CD14-positive monocyte (primary cell): ENCODE measurements at regions not wholly inside any gene's neighbourhood (a gene's known extent, or its start where the extent isn't known, plus 50 kb on each side); places are given as distances from the start of the nearest gene placed in this dataset.

ENCODE experiments used
- DNase-seq, 3 donors: peaks; one replicate each; pipeline ENCODE4 v3.0.0-alpha.2; 2011 to 2022
- H2AFZ ChIP-seq: 2 replicates; pipeline ENCODE4 v1.6.0; 2012; ENCODE audit warnings: mild to moderate bottlenecking, low read depth, low read length, inconsistent platforms; ENCODE audit not compliant: insufficient read depth, poor library complexity, severe bottlenecking
- H3K27ac ChIP-seq, 2 donors: 1 replicate in 1 of 2; 2 replicates in 1 of 2; pipeline ENCODE4 v1.5.1; 2012 to 2013; ENCODE audit warnings: low read length in 2 of 2, control low read depth in 1 of 2, inconsistent platforms in 1 of 2, low read depth in 1 of 2, mild to moderate bottlenecking in 1 of 2
- H3K27me3 ChIP-seq, 2 donors: one replicate each; pipeline versions ENCODE4 v1.6.0 to v1.6.1; 2011 to 2013; ENCODE audit warnings: low read length in 2 of 2; ENCODE audit not compliant: control insufficient read depth in 2 of 2, insufficient read depth in 2 of 2
- H3K36me3 ChIP-seq, 2 donors: replicated peaks in 1 of 2; 1 replicate in 1 of 2; 2 replicates in 1 of 2; pipeline versions ENCODE4 v1.5.1 to v1.6.1; 2012 to 2013; ENCODE audit warnings: low read length in 2 of 2, control low read depth in 1 of 2, inconsistent platforms in 1 of 2, mild to moderate bottlenecking in 1 of 2; ENCODE audit not compliant: insufficient read depth in 2 of 2, control insufficient read depth in 1 of 2
- H3K4me1 ChIP-seq, 2 donors: 1 replicate in 1 of 2; 2 replicates in 1 of 2; pipeline versions ENCODE4 v1.5.1 to v1.6.1; 2012 to 2013; ENCODE audit warnings: low read length in 2 of 2, control low read depth in 1 of 2, inconsistent platforms in 1 of 2, mild to moderate bottlenecking in 1 of 2, moderate library complexity in 1 of 2; ENCODE audit not compliant: insufficient read depth in 2 of 2, control insufficient read depth in 1 of 2
- H3K4me2 ChIP-seq: replicated peaks from 2 replicates; pipeline ENCODE3; 2012; ENCODE audit warnings: low read length, moderate library complexity, mild to moderate bottlenecking; ENCODE audit not compliant: poor library complexity, severe bottlenecking; ENCODE audit errors: extremely low read depth
- H3K4me3 ChIP-seq, 3 experiments: fragments of 200-600 bp in 1 of 3; sonication (generic) in 1 of 3; replicated peaks in 1 of 3; 1 replicate in 2 of 3; 2 replicates in 1 of 3; pipeline ENCODE4 v1.5.1; 2011 to 2013; ENCODE audit warnings: low read length in 3 of 3, mild to moderate bottlenecking in 3 of 3, control low read depth in 2 of 3, low read depth in 2 of 3, inconsistent platforms in 1 of 3, moderate library complexity in 1 of 3
- H3K79me2 ChIP-seq: 2 replicates; pipeline ENCODE4 v1.6.0; 2012; ENCODE audit warnings: mild to moderate bottlenecking, control low read depth, inconsistent platforms, low read length, moderate library complexity; ENCODE audit not compliant: insufficient read depth
- H3K9ac ChIP-seq: 2 replicates; pipeline ENCODE4 v1.6.0; 2017; ENCODE audit warnings: low read length, mild to moderate bottlenecking; ENCODE audit not compliant: insufficient read depth, poor library complexity, severe bottlenecking
- H3K9me3 ChIP-seq, 2 donors: replicated peaks in 1 of 2; 1 replicate in 1 of 2; 2 replicates in 1 of 2; pipeline versions ENCODE4 v1.5.1 to v1.6.1; 2012 to 2013; ENCODE audit warnings: low read length in 2 of 2, control low read depth in 1 of 2; ENCODE audit not compliant: control insufficient read depth in 1 of 2, insufficient read depth in 1 of 2
- H4K20me1 ChIP-seq: 2 replicates; pipeline ENCODE4 v1.6.0; 2012; ENCODE audit warnings: mild to moderate bottlenecking, low read length, control low read depth, moderate library complexity; ENCODE audit not compliant: insufficient read depth
- H3K27ac Mint-ChIP-seq, 7 donors: one replicate each; pipeline ENCODE4 v1.8.0; 2020; ENCODE audit warnings: mild to moderate bottlenecking in 7 of 7, mixed read lengths in 7 of 7, moderate library complexity in 6 of 7, inconsistent platforms in 2 of 7
- H3K27me3 Mint-ChIP-seq, 3 donors: one replicate each; pipeline ENCODE4 v1.8.0; 2021 to 2022; ENCODE audit warnings: low read depth in 3 of 3, mild to moderate bottlenecking in 3 of 3, mixed read lengths in 3 of 3, moderate library complexity in 3 of 3, inconsistent platforms in 1 of 3
- H3K36me3 Mint-ChIP-seq, 2 donors: one replicate each; pipeline ENCODE4 v1.8.0; 2020; ENCODE audit warnings: mixed read lengths in 2 of 2, inconsistent platforms in 1 of 2, mild to moderate bottlenecking in 1 of 2
- H3K4me1 Mint-ChIP-seq: one replicate; pipeline ENCODE4 v1.8.0; 2020; ENCODE audit warnings: mild to moderate bottlenecking, mixed read lengths
- H3K4me3 Mint-ChIP-seq, 2 donors: one replicate each; pipeline ENCODE4 v1.8.0; 2020; ENCODE audit warnings: mild to moderate bottlenecking in 2 of 2, mixed read lengths in 2 of 2, moderate library complexity in 1 of 2
- H3K9me3 Mint-ChIP-seq, 7 donors: one replicate each; pipeline ENCODE4 v1.8.0; 2020 to 2022; ENCODE audit warnings: mixed read lengths in 7 of 7, mild to moderate bottlenecking in 6 of 7, moderate library complexity in 6 of 7, inconsistent platforms in 2 of 7
- CTCF ChIP-seq: fragments of 200-600 bp; IDR thresholded peaks from one replicate; pipeline ENCODE4 v1.8.0; 2022; ENCODE audit warnings: antibody characterized with exemption, mild to moderate bottlenecking
- WGBS: methylation state at CpG from one replicate; pipeline ENCODE4 v1.1.5; 2013; ENCODE audit warnings: missing lambda C conversion rate; ENCODE audit not compliant: insufficient coverage; 5-methylcytosine and 5-hydroxymethylcytosine counted together
- intact Hi-C, 2 donors: fragments of 100-400 bp; cut with micrococcal nuclease; formaldehyde crosslinking; loops; one replicate each; pipeline versions ENCODE4 v1.15.0 to v1.15.1; 2023

GRCh38 chr5:2158767-2159166 lies 276.0 kb upstream of the IRX4 start:
- 81% methylated on average over 8 of the region's 9 CpGs for WGBS
- Histone ChIP-seq H3K4me1 (no peaks in the 10 kb centered on the region), H2AFZ (no peak overlapping the region), H3K27ac (no peak overlapping the region), H4K20me1 (no peaks in the 10 kb centered on the region), H3K4me2 (no peak overlapping the region), H3K9ac (no peak overlapping the region), H3K79me2 (no peaks in the 10 kb centered on the region), H3K36me3 (no peaks in the 10 kb centered on the region), H3K9me3 (peaks cover 0 to 4% of the 10 kb centered on the region in 2 donors), H3K27me3 (no peaks in the 10 kb centered on the region), H3K4me3 (no peak overlapping the region)
- TF ChIP-seq CTCF: no peak
- H3K27ac Mint-ChIP-seq: no peak overlapping the region
- no peaks in the 10 kb centered on the region for H3K4me1 Mint-ChIP-seq
- intact Hi-C loops: no loop called here
- peaks cover 0 to 7% (median 0%) of the 10 kb centered on the region in 7 donors for H3K9me3 Mint-ChIP-seq
- no peaks in the 10 kb centered on the region for H3K36me3 Mint-ChIP-seq
- peaks cover 0 to 3% (median 3%) of the 10 kb centered on the region in 3 donors for H3K27me3 Mint-ChIP-seq
- no peak overlapping the region for H3K4me3 Mint-ChIP-seq
- no peak for DNase-seq

- intact Hi-C loops: no loop called here
- H3K9me3 Mint-ChIP-seq: peaks cover 0 to 7% (median 0%) of the 10 kb centered on the region in 7 donors
- H3K79me2 ChIP-seq: no peaks in the 10 kb centered on the region
These were observed 275.4 kb upstream of the IRX4 start for GRCh38 chr5:2158109-2158508.

More at GRCh38 chr5:2158109-2158508, 275.4 kb upstream of the IRX4 start:
- Histone ChIP-seq H3K27ac (no peak overlapping the region), H3K9ac (no peak overlapping the region), H3K4me1 (no peaks in the 10 kb centered on the region), H3K9me3 (peaks cover 0 to 4% of the 10 kb centered on the region in 2 donors), H2AFZ (no peak overlapping the region), H3K27me3 (no peaks in the 10 kb centered on the region), H4K20me1 (no peaks in the 10 kb centered on the region), H3K36me3 (no peaks in the 10 kb centered on the region), H3K4me3 (no peak overlapping the region), H3K4me2 (no peak overlapping the region)
- no peak for DNase-seq
- Mint-ChIP-seq H3K27ac (no peak overlapping the region), H3K27me3 (peaks cover 0 to 3% (median 1%) of the 10 kb centered on the region in 3 donors), H3K36me3 (no peaks in the 10 kb centered on the region), H3K4me1 (no peaks in the 10 kb centered on the region), H3K4me3 (no peak overlapping the region)
- no peak for TF ChIP-seq CTCF
- 85% methylated on average over 3 of the region's 5 CpGs for WGBS
